ENCODE measurements at regions not wholly inside any gene's neighbourhood (a gene's known extent, or its start where the extent isn't known, plus 50 kb on each side); places are given as distances from the start of the nearest gene placed in this dataset.

- ATAC-seq = no peak
- TF ChIP-seq OSR1 (CRISPR knock-in tag; IDR thresholded peaks at IDR 0.05) (no peak), ESRRG (CRISPR knock-in tag; IDR thresholded peaks at IDR 0.05) (no peak), CREB5 (CRISPR knock-in tag; IDR thresholded peaks at IDR 0.05; ENCODE audit: low read depth) (no peak), TCF4 (CRISPR knock-in tag; IDR thresholded peaks at IDR 0.05; ENCODE audit: borderline replicate concordance) (no peak), ISL1 (CRISPR knock-in tag; IDR thresholded peaks at IDR 0.05) (no peak), POU6F1 (CRISPR knock-in tag; IDR thresholded peaks at IDR 0.05; ENCODE audit: borderline replicate concordance, low read depth) (no peak)
These were observed 193.5 kb upstream of the CHST9 start for GRCh38 chr18:27378431-27379095.

- TF ChIP-seq ESRRG (CRISPR knock-in tag; IDR thresholded peaks at IDR 0.05) = no peak
- no peak for TF ChIP-seq ZFP30 (CRISPR knock-in tag; IDR thresholded peaks at IDR 0.05)
- TF ChIP-seq ARNTL (CRISPR knock-in tag; IDR thresholded peaks at IDR 0.05; ENCODE audit: borderline replicate concordance, low read depth) = no peak
- no peak for TF ChIP-seq ZC3H10 (CRISPR knock-in tag; IDR thresholded peaks at IDR 0.05)
- no peak for TF ChIP-seq CREB5 (CRISPR knock-in tag; IDR thresholded peaks at IDR 0.05; ENCODE audit: low read depth)
- no peak for TF ChIP-seq PPARA (CRISPR knock-in tag; IDR thresholded peaks at IDR 0.05; ENCODE audit: borderline replicate concordance)
- no peak for TF ChIP-seq TCF4 (CRISPR knock-in tag; IDR thresholded peaks at IDR 0.05; ENCODE audit: borderline replicate concordance)
- no peak for TF ChIP-seq ZNF565 (CRISPR knock-in tag; conservative IDR thresholded peaks at IDR 0.05; ENCODE audit: low read depth)
- TF ChIP-seq CSDC2 (CRISPR knock-in tag; IDR thresholded peaks at IDR 0.05) = no peak
- TF ChIP-seq OSR1 (CRISPR knock-in tag; IDR thresholded peaks at IDR 0.05) = no peak
- TF ChIP-seq POU6F1 (CRISPR knock-in tag; IDR thresholded peaks at IDR 0.05; ENCODE audit: borderline replicate concordance, low read depth) = no peak
- TF ChIP-seq GLIS3 (CRISPR knock-in tag; IDR thresholded peaks at IDR 0.05) = no peak
- no peak for ATAC-seq
These were observed 192.1 kb upstream of the CHST9 start for GRCh38 chr18:27377251-27377650.

GRCh38 chr18:27372386-27372785, 187.3 kb upstream of the CHST9 start:
- no peak for ATAC-seq
- TF ChIP-seq ZFP3 (CRISPR knock-in tag; IDR thresholded peaks at IDR 0.05) (no peak), POU6F1 (CRISPR knock-in tag; IDR thresholded peaks at IDR 0.05; ENCODE audit: borderline replicate concordance, low read depth) (no peak), PPARA (CRISPR knock-in tag; IDR thresholded peaks at IDR 0.05; ENCODE audit: borderline replicate concordance) (no peak), CSRNP3 (CRISPR knock-in tag; IDR thresholded peaks at IDR 0.05) (no peak)

- ATAC-seq = no peak
- no peak for TF ChIP-seq ZFP3 (CRISPR knock-in tag; IDR thresholded peaks at IDR 0.05)
- no peak for TF ChIP-seq ZNF70 (CRISPR knock-in tag; IDR thresholded peaks at IDR 0.05)
- TF ChIP-seq PPARA (CRISPR knock-in tag; IDR thresholded peaks at IDR 0.05; ENCODE audit: borderline replicate concordance) = no peak
- TF ChIP-seq OSR1 (CRISPR knock-in tag; IDR thresholded peaks at IDR 0.05) = no peak
- TF ChIP-seq RARB (CRISPR knock-in tag; IDR thresholded peaks at IDR 0.05) = no peak
- TF ChIP-seq TCF4 (CRISPR knock-in tag; IDR thresholded peaks at IDR 0.05; ENCODE audit: borderline replicate concordance) = no peak
- TF ChIP-seq ZFP30 (CRISPR knock-in tag; IDR thresholded peaks at IDR 0.05) = no peak
- no peak for TF ChIP-seq SNAI2 (CRISPR knock-in tag; IDR thresholded peaks at IDR 0.05)
- no peak for TF ChIP-seq ISL1 (CRISPR knock-in tag; IDR thresholded peaks at IDR 0.05)
- TF ChIP-seq ZC3H10 (CRISPR knock-in tag; IDR thresholded peaks at IDR 0.05) = no peak
- no peak for TF ChIP-seq BACH2 (CRISPR knock-in tag; IDR thresholded peaks at IDR 0.05; ENCODE audit: borderline replicate concordance)
- no peak for TF ChIP-seq ZNF8 (CRISPR knock-in tag; IDR thresholded peaks at IDR 0.05)
- TF ChIP-seq CSDC2 (CRISPR knock-in tag; IDR thresholded peaks at IDR 0.05) = no peak
- no peak for TF ChIP-seq CREB5 (CRISPR knock-in tag; IDR thresholded peaks at IDR 0.05; ENCODE audit: low read depth)
- TF ChIP-seq GLIS3 (CRISPR knock-in tag; IDR thresholded peaks at IDR 0.05) = no peak
- TF ChIP-seq POU6F1 (CRISPR knock-in tag; IDR thresholded peaks at IDR 0.05; ENCODE audit: borderline replicate concordance, low read depth) = no peak
These were observed 181.6 kb upstream of the CHST9 start for GRCh38 chr18:27366665-27367064.
